Neural cell (in vitro differentiated cells): ENCODE measurements at regions not wholly inside any gene's neighbourhood (a gene's known extent, or its start where the extent isn't known, plus 50 kb on each side); places are given as distances from the start of the nearest gene placed in this dataset.
"Not testable (repeated sequence)": the region's sequence is repeated elsewhere in the genome, so short reads cannot be mapped to it uniquely, and the experiment has no call there.

ENCODE experiments used
- H2AFZ ChIP-seq: fragments of 200-600, 300-800 bp; sonication (generic), shearing (Covaris generic); 2 replicates; pipeline ENCODE4 v1.6.0; 2014; ENCODE audit warnings: low read depth, mild to moderate bottlenecking, antibody characterized with exemption, low read length, moderate library complexity
- H3F3A ChIP-seq: fragments of 200-600 bp; shearing (Covaris generic); 2 replicates; pipeline ENCODE4 v1.6.1; 2016; ENCODE audit warnings: mild to moderate bottlenecking, moderate library complexity, mixed read lengths, antibody characterized with exemption, low read length; ENCODE audit not compliant: insufficient read depth, poor library complexity, severe bottlenecking
- H3K27ac ChIP-seq: fragments of 200-600, 300-800 bp; sonication (generic), shearing (Covaris generic); 2 replicates; pipeline ENCODE4 v1.5.1; 2014; ENCODE audit warnings: mild to moderate bottlenecking, low read length, moderate library complexity
- H3K27me3 ChIP-seq: fragments of 300-800, 200-600 bp; sonication (generic), shearing (Covaris generic); 2 replicates; pipeline ENCODE4 v1.6.0; 2014; ENCODE audit warnings: mild to moderate bottlenecking, low read depth, low read length, moderate library complexity; ENCODE audit not compliant: insufficient read depth
- H3K36me3 ChIP-seq: fragments of 300-800, 200-600 bp; sonication (generic), shearing (Covaris generic); 2 replicates; pipeline ENCODE4 v1.5.1; 2014; ENCODE audit warnings: mild to moderate bottlenecking, antibody characterized with exemption, low read length, moderate library complexity; ENCODE audit not compliant: insufficient read depth
- H3K4me2 ChIP-seq: fragments of 300-800, 200-600 bp; sonication (generic), shearing (Covaris generic); 2 replicates; pipeline ENCODE4 v1.6.0; 2014; ENCODE audit warnings: mild to moderate bottlenecking, low read length
- H3K4me3 ChIP-seq: fragments of 300-800, 200-600 bp; sonication (generic), shearing (Covaris generic); 2 replicates; pipeline ENCODE4 v1.5.1; 2014; ENCODE audit warnings: mild to moderate bottlenecking, low read length, moderate library complexity
- H3K79me2 ChIP-seq: fragments of 200-600 bp; shearing (Covaris generic); replicated peaks from 2 replicates; pipeline ENCODE4 v1.6.0; 2014; ENCODE audit warnings: mild to moderate bottlenecking, low read length, moderate library complexity; ENCODE audit not compliant: insufficient read depth
- H3K9ac ChIP-seq: fragments of 300-800, 200-600 bp; sonication (generic), shearing (Covaris generic); 2 replicates; pipeline ENCODE4 v1.6.1; 2016; ENCODE audit warnings: mild to moderate bottlenecking, low read length, mixed read lengths
- H3K9me2 ChIP-seq: fragments of 200-600 bp; shearing (Covaris generic); 2 replicates; pipeline ENCODE4 v1.6.1; 2016; ENCODE audit warnings: mild to moderate bottlenecking, low read length, mixed read lengths; ENCODE audit not compliant: insufficient read depth
- H3K9me3 ChIP-seq: fragments of 200-600, 300-800 bp; sonication (generic), shearing (Covaris generic); 2 replicates; pipeline ENCODE4 v1.6.1; 2016; ENCODE audit warnings: mild to moderate bottlenecking, mixed run types, low read length, moderate library complexity, mixed read lengths
- H4K20me1 ChIP-seq: fragments of 200-600 bp; shearing (Covaris generic); 2 replicates; pipeline ENCODE4 v1.6.1; 2016; ENCODE audit warnings: mild to moderate bottlenecking, mixed run types; ENCODE audit not compliant: insufficient read depth
- CTCF ChIP-seq: fragments of 450-650 bp; IDR thresholded peaks from 2 replicates; pipeline ENCODE4 v1.5.1; 2014; ENCODE audit warnings: antibody characterized with exemption, mild to moderate bottlenecking, moderate library complexity; ENCODE audit not compliant: poor library complexity, severe bottlenecking
- EP300 ChIP-seq: fragments of 450-650 bp; conservative IDR thresholded peaks from 2 replicates; pipeline ENCODE4 v1.6.1; 2014; ENCODE audit warnings: antibody characterized with exemption, mild to moderate bottlenecking, moderate library complexity; ENCODE audit not compliant: poor library complexity, severe bottlenecking
- EZH2 ChIP-seq: fragments of 200-600, 300-800 bp; shearing (Covaris generic), sonication (generic); IDR thresholded peaks from 2 replicates; pipeline ENCODE4 v1.6.1; 2014; ENCODE audit warnings: antibody characterized with exemption, low read length, borderline replicate concordance, mild to moderate bottlenecking; ENCODE audit not compliant: insufficient read depth, poor library complexity, severe bottlenecking
- MXI1 ChIP-seq: fragments of 450-650 bp; conservative IDR thresholded peaks from 2 replicates; pipeline ENCODE4 v1.6.1; 2014; ENCODE audit warnings: antibody characterized with exemption, mild to moderate bottlenecking; ENCODE audit not compliant: poor library complexity, severe bottlenecking
- POLR2AphosphoS5 ChIP-seq: IDR thresholded peaks from 2 replicates; pipeline ENCODE4 v1.6.1; 2012
- RAD21 ChIP-seq: fragments of 450-650 bp; conservative IDR thresholded peaks from 2 replicates; pipeline ENCODE4 v1.6.1; 2014; ENCODE audit warnings: antibody characterized with exemption, mild to moderate bottlenecking, moderate library complexity
- REST ChIP-seq: IDR thresholded peaks from 2 replicates; pipeline ENCODE4 v1.6.1; 2012; ENCODE audit warnings: borderline replicate concordance
- SMC3 ChIP-seq: fragments of 450-650 bp; conservative IDR thresholded peaks from 2 replicates; pipeline ENCODE4 v1.6.1; 2014; ENCODE audit warnings: antibody characterized with exemption, mild to moderate bottlenecking, moderate library complexity; ENCODE audit not compliant: poor library complexity
- TAF1 ChIP-seq: IDR thresholded peaks from 2 replicates; pipeline ENCODE4 v1.6.1; 2012; ENCODE audit warnings: low read depth

GRCh38 chr6:118705544-118706491 lies 54.4 kb upstream of the CEP85L start:
- Histone ChIP-seq H3K36me3 (no peaks in the 10 kb centered on the region), H3K9ac (no peak overlapping the region), H3K27me3 (no peaks in the 10 kb centered on the region), H3K4me2 (no peak overlapping the region), H3K27ac (no peak overlapping the region), H3K4me3 (no peak overlapping the region), H3K79me2 (no peaks in the 10 kb centered on the region), H3K9me3 (no peaks in the 10 kb centered on the region), H3F3A (no peaks in the 10 kb centered on the region), H4K20me1 (no peaks in the 10 kb centered on the region), H3K9me2 (no peaks in the 10 kb centered on the region), H2AFZ (no peak overlapping the region)
- no peak for TF ChIP-seq TAF1
- no peak for TF ChIP-seq SMC3
- TF ChIP-seq EP300: no peak
- TF ChIP-seq POLR2AphosphoS5: no peak
- TF ChIP-seq MXI1: no peak
- TF ChIP-seq CTCF: no peak
- no peak for TF ChIP-seq EZH2
- no peak for TF ChIP-seq RAD21
- no peak for TF ChIP-seq REST

GRCh38 chr6:118704915-118705314 lies 53.5 kb upstream of the CEP85L start:
- no peaks in the 10 kb centered on the region for H3K27me3 ChIP-seq
- no peak overlapping the region for H3K27ac ChIP-seq
- no peak overlapping the region for H3K4me3 ChIP-seq
- H3K9ac ChIP-seq: no peak overlapping the region
- no peaks in the 10 kb centered on the region for H3K9me2 ChIP-seq
- no peaks in the 10 kb centered on the region for H3F3A ChIP-seq
- H2AFZ ChIP-seq: peak overlapping the region; percentile 74
- TF ChIP-seq CTCF: no peak
- no peak for TF ChIP-seq EP300
- TF ChIP-seq REST: no peak
- TF ChIP-seq MXI1: no peak
- no peak for TF ChIP-seq EZH2
- no peaks in the 10 kb centered on the region for H3K9me3 ChIP-seq
- H3K79me2 ChIP-seq: no peaks in the 10 kb centered on the region
- H4K20me1 ChIP-seq: no peaks in the 10 kb centered on the region
- H3K36me3 ChIP-seq: no peaks in the 10 kb centered on the region
- H3K4me2 ChIP-seq: peak overlapping the region; percentile 5

GRCh38 chr6:118701260-118701659 lies 49.9 kb upstream of the CEP85L start:
- H3K9ac ChIP-seq, H3K9me2 ChIP-seq, H3F3A ChIP-seq, H3K79me2 ChIP-seq, H3K36me3 ChIP-seq, H3K9me3 ChIP-seq, H2AFZ ChIP-seq, H3K27ac ChIP-seq, H3K4me2 ChIP-seq, H3K4me3 ChIP-seq, H4K20me1 ChIP-seq, H3K27me3 ChIP-seq: not testable (repeated sequence)
